NCI-H2107 (cell line): ENCODE measurements at regions not wholly inside any gene's neighbourhood (a gene's known extent, or its start where the extent isn't known, plus 50 kb on each side); places are given as distances from the start of the nearest gene placed in this dataset.
"Not testable (repeated sequence)": the region's sequence is repeated elsewhere in the genome, so short reads cannot be mapped to it uniquely, and the experiment has no call there.

ENCODE experiments used
- DNase-seq: peaks from one replicate; lab custom pipeline; 2025; lab: John Stamatoyannopoulos, UW

- DNase-seq = no peak
Observed at GRCh38 chr14:51444353-51445000, 204.4 kb downstream of the TMX1 start.

GRCh38 chr14:51445001-51445390 is 204.9 kb downstream of the TMX1 start:
- DNase-seq = no peak

- no peak for DNase-seq
Observed at GRCh38 chr14:51446771-51447170, 204.9 kb upstream of the FRMD6 start.

GRCh38 chr14:51447411-51447810 is 204.3 kb upstream of the FRMD6 start:
- no peak for DNase-seq

- DNase-seq = no peak
Observed at GRCh38 chr14:51448831-51449670, 202.7 kb upstream of the FRMD6 start.

- no peak for DNase-seq
Observed at GRCh38 chr14:51449681-51450080, 202.0 kb upstream of the FRMD6 start.

GRCh38 chr14:51451561-51451960 is 200.1 kb upstream of the FRMD6 start:
- no peak for DNase-seq

GRCh38 chr14:51453869-51454268 is 197.8 kb upstream of the FRMD6 start:
- no peak for DNase-seq

- DNase-seq = no peak
Observed at GRCh38 chr14:51454351-51454750, 197.4 kb upstream of the FRMD6 start.

GRCh38 chr14:51455041-51455835 is 196.5 kb upstream of the FRMD6 start:
- DNase-seq = no peak

- DNase-seq = no peak
Observed at GRCh38 chr14:51457843-51458562, 193.7 kb upstream of the FRMD6 start.

- DNase-seq = no peak
Observed at GRCh38 chr14:51458563-51458955, 193.2 kb upstream of the FRMD6 start.

GRCh38 chr14:51460011-51460410 is 191.7 kb upstream of the FRMD6 start:
- no peak for DNase-seq

- DNase-seq = no peak
Observed at GRCh38 chr14:51462182-51462581, 189.5 kb upstream of the FRMD6 start.

GRCh38 chr14:51462706-51463105 is 189.0 kb upstream of the FRMD6 start:
- no peak for DNase-seq

- DNase-seq = no peak
Observed at GRCh38 chr14:51463461-51463860, 188.2 kb upstream of the FRMD6 start.

- no peak for DNase-seq
Observed at GRCh38 chr14:51464411-51464810, 187.3 kb upstream of the FRMD6 start.

- DNase-seq = no peak
Observed at GRCh38 chr14:51465486-51465885, 186.2 kb upstream of the FRMD6 start.

- DNase-seq = not testable (repeated sequence)
Observed at GRCh38 chr14:51467392-51467791, 184.3 kb upstream of the FRMD6 start.

- DNase-seq = no peak
Observed at GRCh38 chr14:51468523-51468922, 183.2 kb upstream of the FRMD6 start.

GRCh38 chr14:51472881-51473280 is 178.8 kb upstream of the FRMD6 start:
- DNase-seq = no peak

- DNase-seq = no peak
Observed at GRCh38 chr14:51473351-51473750, 178.4 kb upstream of the FRMD6 start.
